Left ventricle myocardium inferior (tissue), 1 donor: ENCODE measurements at regions not wholly inside any gene's neighbourhood (a gene's known extent, or its start where the extent isn't known, plus 50 kb on each side); places are given as distances from the start of the nearest gene placed in this dataset.

Source experiments
- DNase-seq: peaks from one replicate; pipeline ENCODE4 v3.0.0-alpha.2; 2020
- H3K27ac ChIP-seq: fragments of 200-600 bp; replicated peaks from 2 replicates; pipeline ENCODE4 v1.8.0; 2021
- H3K27me3 ChIP-seq: fragments of 200-600 bp; 2 replicates; pipeline ENCODE4 v1.8.0; 2021; ENCODE audit warnings: low read depth
- H3K36me3 ChIP-seq: fragments of 200-600 bp; 2 replicates; pipeline ENCODE4 v1.8.0; 2021
- H3K4me1 ChIP-seq: fragments of 200-600 bp; 2 replicates; pipeline ENCODE4 v1.8.0; 2021
- H3K4me3 ChIP-seq: fragments of 200-600 bp; 2 replicates; pipeline ENCODE4 v1.8.0; 2021; ENCODE audit warnings: mild to moderate bottlenecking, moderate library complexity
- H3K9me3 ChIP-seq: fragments of 200-600 bp; replicated peaks from 2 replicates; pipeline ENCODE4 v1.8.0; 2021
- intact Hi-C: fragments of 100-400 bp; cut with micrococcal nuclease; formaldehyde crosslinking; loops from one replicate; pipeline ENCODE4 v1.11.0; 2022
- TF ChIP-seq, protein P1 (sequence below): fragments of 200-600 bp; IDR thresholded peaks from 2 replicates; pipeline ENCODE4 v1.8.0; 2021; ENCODE audit warnings: antibody characterized with exemption, mild to moderate bottlenecking, borderline replicate concordance
- donor health status: DM: no; HTN: yes; CAD: no; lungs with severe emphysema.

DNA sequence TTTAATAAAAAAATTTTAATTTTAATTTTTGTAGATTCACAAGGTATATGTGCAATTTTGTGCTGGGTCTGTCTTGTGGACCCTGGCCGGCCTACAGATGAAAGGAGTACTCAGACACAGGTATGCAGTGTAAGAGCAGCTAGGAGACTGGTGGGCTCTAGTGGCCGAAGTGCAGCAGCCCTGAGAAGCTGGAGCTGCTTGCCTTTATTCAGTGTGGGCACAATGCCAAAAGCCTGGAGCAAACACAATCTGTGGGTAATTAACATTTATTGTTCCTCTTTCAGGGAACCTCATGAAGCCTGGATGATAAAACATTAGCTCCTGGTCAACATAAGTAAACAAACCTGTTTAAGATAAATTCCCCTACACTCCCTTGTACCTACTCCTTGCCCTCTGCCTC is 135.7 kb upstream of the SEL1L start:
- intact Hi-C loops, result no loop called here
- Histone ChIP-seq H3K4me1 (peaks cover 7% of the 10 kb centered on the region), H3K27ac (no peak overlapping the region), H3K4me3 (no peak overlapping the region), H3K27me3 (no peaks in the 10 kb centered on the region), H3K36me3 (no peaks in the 10 kb centered on the region), H3K9me3 (peaks cover 10% of the 10 kb centered on the region)
- TF ChIP-seq, protein P1, sequence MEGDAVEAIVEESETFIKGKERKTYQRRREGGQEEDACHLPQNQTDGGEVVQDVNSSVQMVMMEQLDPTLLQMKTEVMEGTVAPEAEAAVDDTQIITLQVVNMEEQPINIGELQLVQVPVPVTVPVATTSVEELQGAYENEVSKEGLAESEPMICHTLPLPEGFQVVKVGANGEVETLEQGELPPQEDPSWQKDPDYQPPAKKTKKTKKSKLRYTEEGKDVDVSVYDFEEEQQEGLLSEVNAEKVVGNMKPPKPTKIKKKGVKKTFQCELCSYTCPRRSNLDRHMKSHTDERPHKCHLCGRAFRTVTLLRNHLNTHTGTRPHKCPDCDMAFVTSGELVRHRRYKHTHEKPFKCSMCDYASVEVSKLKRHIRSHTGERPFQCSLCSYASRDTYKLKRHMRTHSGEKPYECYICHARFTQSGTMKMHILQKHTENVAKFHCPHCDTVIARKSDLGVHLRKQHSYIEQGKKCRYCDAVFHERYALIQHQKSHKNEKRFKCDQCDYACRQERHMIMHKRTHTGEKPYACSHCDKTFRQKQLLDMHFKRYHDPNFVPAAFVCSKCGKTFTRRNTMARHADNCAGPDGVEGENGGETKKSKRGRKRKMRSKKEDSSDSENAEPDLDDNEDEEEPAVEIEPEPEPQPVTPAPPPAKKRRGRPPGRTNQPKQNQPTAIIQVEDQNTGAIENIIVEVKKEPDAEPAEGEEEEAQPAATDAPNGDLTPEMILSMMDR, result no peak
- no peak for DNase-seq

DNA sequence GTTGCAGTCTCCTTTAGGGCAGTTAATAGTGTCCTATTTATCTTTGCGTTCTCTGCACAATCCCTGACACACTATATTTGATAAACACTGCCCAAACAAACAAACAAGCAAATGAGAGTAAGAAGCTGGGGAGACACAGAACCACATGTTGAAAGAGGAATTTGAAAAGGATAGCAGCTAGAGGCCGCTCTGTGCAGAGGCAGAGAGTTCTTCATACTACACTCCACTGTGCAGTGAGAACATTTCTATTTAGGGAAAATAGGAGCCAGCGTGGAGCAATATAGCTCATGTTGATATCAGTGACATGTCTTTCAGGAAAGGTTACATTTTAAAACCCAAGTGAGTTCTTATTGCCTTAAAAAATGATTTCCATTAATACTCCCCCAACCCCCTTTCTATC is 140.3 kb upstream of the SEL1L start:
- TF ChIP-seq, protein P1, result peak; percentile 44
- H3K27ac ChIP-seq, result peak overlapping the region; percentile 7
- H3K9me3 ChIP-seq, result peaks cover 7% of the 10 kb centered on the region
- intact Hi-C loops, result no loop called here
- H3K27me3 ChIP-seq, result no peaks in the 10 kb centered on the region
- H3K4me3 ChIP-seq, result no peak overlapping the region
- H3K36me3 ChIP-seq, result no peaks in the 10 kb centered on the region
- DNase-seq, result no peak
- peaks cover 7% of the 10 kb centered on the region for H3K4me1 ChIP-seq

DNA sequence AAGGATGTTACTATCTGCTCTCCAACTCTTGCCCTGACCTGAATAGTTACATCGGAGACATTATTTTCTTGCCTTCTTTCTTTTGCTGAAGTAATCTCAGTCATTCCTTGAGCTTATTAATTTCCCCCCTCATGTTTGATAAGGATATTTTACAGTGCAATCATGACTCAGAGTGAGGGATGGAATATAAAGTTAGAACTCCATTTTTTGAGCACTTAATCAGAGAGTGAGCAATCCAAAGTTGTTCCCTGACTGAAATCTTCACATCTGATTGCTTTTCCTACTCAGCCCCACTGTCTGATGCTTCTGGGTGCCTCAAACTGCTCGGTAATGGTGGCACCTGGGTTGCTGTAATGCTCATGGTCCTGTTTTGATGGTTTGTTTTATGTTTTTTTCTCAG is 142.7 kb upstream of the SEL1L start:
- H3K27me3 ChIP-seq, result no peaks in the 10 kb centered on the region
- peaks cover 7% of the 10 kb centered on the region for H3K4me1 ChIP-seq
- no peak for DNase-seq
- no peak overlapping the region for H3K27ac ChIP-seq
- no peak overlapping the region for H3K4me3 ChIP-seq
- TF ChIP-seq, protein P1, result no peak
- no peaks in the 10 kb centered on the region for H3K9me3 ChIP-seq
- no peaks in the 10 kb centered on the region for H3K36me3 ChIP-seq
- intact Hi-C loops, result no loop called here

DNA sequence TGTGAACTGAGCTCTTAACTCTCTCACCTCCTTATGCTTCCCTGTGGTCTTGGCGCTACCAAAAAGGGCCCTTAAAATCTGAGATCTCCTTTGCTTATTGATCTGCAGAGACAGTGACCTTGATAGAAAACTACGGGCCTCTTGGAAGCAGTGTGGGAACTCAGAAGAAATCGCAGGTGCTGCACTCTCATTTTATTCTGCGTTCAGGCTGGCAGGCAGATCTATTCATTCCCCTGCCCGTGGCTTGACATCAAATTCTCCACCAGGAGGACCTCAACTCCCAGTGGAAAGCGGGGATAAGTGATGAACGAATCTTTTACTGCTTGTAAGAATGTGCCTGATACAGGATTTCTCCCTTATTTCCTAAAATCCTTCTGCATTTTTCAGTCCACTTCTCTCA is 143.2 kb upstream of the SEL1L start:
- Histone ChIP-seq H3K27ac (no peak overlapping the region), H3K27me3 (no peaks in the 10 kb centered on the region), H3K4me3 (no peak overlapping the region), H3K9me3 (no peaks in the 10 kb centered on the region), H3K4me1 (peaks cover 7% of the 10 kb centered on the region), H3K36me3 (no peaks in the 10 kb centered on the region)
- DNase-seq, result no peak
- intact Hi-C loops, result no loop called here
- TF ChIP-seq, protein P1, result no peak

DNA sequence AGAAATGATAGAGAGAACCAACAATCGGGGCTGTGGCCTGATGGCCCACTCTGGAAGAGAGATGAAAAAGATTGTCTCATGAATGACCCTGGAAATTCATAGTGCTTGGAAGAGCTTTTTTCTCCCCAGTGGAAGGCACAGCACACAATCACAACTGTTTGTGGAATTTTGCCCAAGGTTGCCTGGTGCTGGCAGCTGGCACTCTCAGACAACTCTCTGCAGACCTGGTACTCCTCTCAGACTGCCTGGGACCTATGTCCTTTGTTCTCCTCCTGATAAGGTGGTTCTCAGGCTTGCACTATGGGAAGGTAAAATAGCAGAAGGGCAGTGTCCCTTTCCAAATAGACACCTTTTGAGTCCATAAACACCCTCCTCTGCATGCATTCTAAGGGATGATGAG is 144.1 kb upstream of the SEL1L start:
- Histone ChIP-seq H3K9me3 (no peaks in the 10 kb centered on the region), H3K36me3 (no peaks in the 10 kb centered on the region), H3K4me3 (no peak overlapping the region), H3K27ac (no peak overlapping the region), H3K27me3 (peaks cover 3% of the 10 kb centered on the region), H3K4me1 (peaks cover 7% of the 10 kb centered on the region)
- intact Hi-C loops, result no loop called here
- TF ChIP-seq, protein P1, result no peak
- no peak for DNase-seq

DNA sequence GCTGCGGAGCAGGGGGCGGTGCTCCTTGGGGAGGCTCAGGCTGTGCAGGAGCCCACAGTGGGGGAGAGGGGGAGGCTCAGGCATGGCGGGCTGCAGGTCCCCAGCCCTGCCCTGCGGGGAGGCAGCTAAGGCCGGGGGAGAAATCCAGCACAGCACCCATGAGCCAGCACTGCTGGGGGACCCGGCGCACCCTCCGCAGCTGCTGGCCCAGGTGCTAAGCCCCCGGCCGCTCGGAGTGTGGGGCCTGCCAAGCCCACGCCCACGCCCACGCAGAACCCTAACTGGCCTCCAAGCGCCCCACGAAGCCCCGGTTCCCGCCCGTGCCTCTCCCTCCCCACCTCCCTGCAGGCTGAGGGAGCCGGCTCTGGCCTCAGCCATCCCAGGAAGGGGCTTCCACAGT is 145.6 kb upstream of the SEL1L start:
- intact Hi-C loops, result no loop called here
- Histone ChIP-seq H3K4me3 (no peak overlapping the region), H3K9me3 (no peaks in the 10 kb centered on the region), H3K27me3 (peaks cover 4% of the 10 kb centered on the region), H3K36me3 (no peaks in the 10 kb centered on the region), H3K27ac (no peak overlapping the region), H3K4me1 (no peaks in the 10 kb centered on the region)
- TF ChIP-seq, protein P1, result no peak
- DNase-seq, result no peak
